Thoracic aorta (tissue), 2 donors: ENCODE measurements at regions not wholly inside any gene's neighbourhood (a gene's known extent, or its start where the extent isn't known, plus 50 kb on each side); places are given as distances from the start of the nearest gene placed in this dataset.

ENCODE experiments used
- ATAC-seq: fragments of 150-250 bp; one replicate; pipeline ENCODE4 v1.8.0; 2017; ENCODE audit warnings: low read depth; ENCODE audit not compliant: insufficient number of reproducible peaks, low FRiP score
- DNase-seq: peaks from one replicate; pipeline ENCODE4 v3.0.0-alpha.2; 2020; ENCODE audit warnings: low spot score
- H3K27ac ChIP-seq, 2 donors: fragments of 200-600 bp; sonication (generic); 1 replicate in 1 of 2; 2 replicates in 1 of 2; pipeline ENCODE4 v1.5.1; 2016; ENCODE audit warnings: mild to moderate bottlenecking in 2 of 2, moderate library complexity in 2 of 2
- H3K27me3 ChIP-seq: fragments of 200-600 bp; sonication (generic); replicated peaks from 2 replicates; pipeline ENCODE4 v1.6.0; 2016; ENCODE audit warnings: mild to moderate bottlenecking; ENCODE audit not compliant: insufficient read depth
- H3K36me3 ChIP-seq: fragments of 200-600 bp; sonication (generic); one replicate; pipeline ENCODE4 v1.5.1; 2016
- H3K4me1 ChIP-seq, 2 donors: fragments of 200-600 bp; sonication (generic); 1 replicate in 1 of 2; 2 replicates in 1 of 2; pipeline versions ENCODE4 v1.5.1 to v1.6.0; 2016; ENCODE audit warnings: low read depth in 2 of 2, mild to moderate bottlenecking in 1 of 2; ENCODE audit not compliant: control insufficient read depth in 1 of 2
- H3K4me3 ChIP-seq: fragments of 200-600 bp; sonication (generic); 2 replicates; pipeline ENCODE4 v1.5.1; 2016; ENCODE audit warnings: mild to moderate bottlenecking
- H3K9me3 ChIP-seq: fragments of 200-600 bp; sonication (generic); 2 replicates; pipeline ENCODE4 v1.5.1; 2016
- TF ChIP-seq, protein P1 (sequence below): fragments of 200-600 bp; sonication (generic); IDR thresholded peaks from one replicate; pipeline ENCODE4 v1.5.1; 2019; ENCODE audit warnings: antibody characterized with exemption

DNA sequence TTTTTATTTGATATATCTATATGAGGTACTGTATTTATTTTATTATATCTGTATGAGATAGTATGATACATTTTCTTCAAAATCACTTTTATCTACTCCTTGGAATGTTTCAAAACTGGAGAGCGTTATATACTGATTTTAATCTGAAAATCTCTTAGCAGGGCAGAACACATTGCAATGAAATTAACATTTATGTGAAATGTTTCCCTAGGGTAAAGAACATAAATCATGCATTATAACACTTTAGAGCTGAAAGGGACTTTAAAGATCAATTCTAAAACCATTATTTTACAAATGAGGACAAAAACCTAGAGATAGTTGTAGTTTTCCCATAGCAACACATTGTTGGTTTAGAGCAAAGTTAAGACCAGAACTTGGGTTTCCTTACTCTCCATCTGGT, 153.7 kb downstream of the ATOH1 start:
- no peaks in the 10 kb centered on the region for H3K4me1 ChIP-seq
- ATAC-seq = no peak

DNA sequence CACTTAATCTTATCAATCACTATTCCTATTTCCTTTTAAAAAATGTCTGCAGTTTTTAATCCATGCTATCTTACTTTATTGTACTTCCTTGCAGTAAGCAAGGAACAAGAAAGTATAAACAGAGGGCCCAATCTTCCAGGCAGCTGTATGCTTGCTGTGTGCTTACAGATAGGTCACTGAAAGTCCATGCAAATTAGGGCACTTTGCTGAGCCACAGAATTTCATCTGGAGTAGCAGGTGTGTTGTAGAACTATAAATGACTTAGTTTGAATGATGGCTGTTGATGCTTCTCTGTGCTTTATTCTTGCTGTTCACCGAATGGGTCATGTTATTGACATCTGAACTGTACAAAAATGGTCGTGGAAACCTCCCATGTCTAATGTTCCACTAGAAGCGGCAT, 154.6 kb downstream of the ATOH1 start:
- H3K9me3 ChIP-seq = no peaks in the 10 kb centered on the region
- ATAC-seq = no peak
- TF ChIP-seq, protein P1, sequence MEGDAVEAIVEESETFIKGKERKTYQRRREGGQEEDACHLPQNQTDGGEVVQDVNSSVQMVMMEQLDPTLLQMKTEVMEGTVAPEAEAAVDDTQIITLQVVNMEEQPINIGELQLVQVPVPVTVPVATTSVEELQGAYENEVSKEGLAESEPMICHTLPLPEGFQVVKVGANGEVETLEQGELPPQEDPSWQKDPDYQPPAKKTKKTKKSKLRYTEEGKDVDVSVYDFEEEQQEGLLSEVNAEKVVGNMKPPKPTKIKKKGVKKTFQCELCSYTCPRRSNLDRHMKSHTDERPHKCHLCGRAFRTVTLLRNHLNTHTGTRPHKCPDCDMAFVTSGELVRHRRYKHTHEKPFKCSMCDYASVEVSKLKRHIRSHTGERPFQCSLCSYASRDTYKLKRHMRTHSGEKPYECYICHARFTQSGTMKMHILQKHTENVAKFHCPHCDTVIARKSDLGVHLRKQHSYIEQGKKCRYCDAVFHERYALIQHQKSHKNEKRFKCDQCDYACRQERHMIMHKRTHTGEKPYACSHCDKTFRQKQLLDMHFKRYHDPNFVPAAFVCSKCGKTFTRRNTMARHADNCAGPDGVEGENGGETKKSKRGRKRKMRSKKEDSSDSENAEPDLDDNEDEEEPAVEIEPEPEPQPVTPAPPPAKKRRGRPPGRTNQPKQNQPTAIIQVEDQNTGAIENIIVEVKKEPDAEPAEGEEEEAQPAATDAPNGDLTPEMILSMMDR = no peak
- H3K4me1 ChIP-seq = no peaks in the 10 kb centered on the region
- no peak overlapping the region for H3K4me3 ChIP-seq
- no peak for DNase-seq
- H3K27me3 ChIP-seq = no peaks in the 10 kb centered on the region
- no peak overlapping the region for H3K27ac ChIP-seq
- no peaks in the 10 kb centered on the region for H3K36me3 ChIP-seq

More for the DNA sequence above, 153.7 kb downstream of the ATOH1 start:
- H3K27ac ChIP-seq = no peak overlapping the region
- TF ChIP-seq, protein P1 = no peak
- no peaks in the 10 kb centered on the region for H3K27me3 ChIP-seq
- H3K4me3 ChIP-seq = no peak overlapping the region
- DNase-seq = no peak
- H3K36me3 ChIP-seq = no peaks in the 10 kb centered on the region
- peaks cover 6% of the 10 kb centered on the region for H3K9me3 ChIP-seq

DNA sequence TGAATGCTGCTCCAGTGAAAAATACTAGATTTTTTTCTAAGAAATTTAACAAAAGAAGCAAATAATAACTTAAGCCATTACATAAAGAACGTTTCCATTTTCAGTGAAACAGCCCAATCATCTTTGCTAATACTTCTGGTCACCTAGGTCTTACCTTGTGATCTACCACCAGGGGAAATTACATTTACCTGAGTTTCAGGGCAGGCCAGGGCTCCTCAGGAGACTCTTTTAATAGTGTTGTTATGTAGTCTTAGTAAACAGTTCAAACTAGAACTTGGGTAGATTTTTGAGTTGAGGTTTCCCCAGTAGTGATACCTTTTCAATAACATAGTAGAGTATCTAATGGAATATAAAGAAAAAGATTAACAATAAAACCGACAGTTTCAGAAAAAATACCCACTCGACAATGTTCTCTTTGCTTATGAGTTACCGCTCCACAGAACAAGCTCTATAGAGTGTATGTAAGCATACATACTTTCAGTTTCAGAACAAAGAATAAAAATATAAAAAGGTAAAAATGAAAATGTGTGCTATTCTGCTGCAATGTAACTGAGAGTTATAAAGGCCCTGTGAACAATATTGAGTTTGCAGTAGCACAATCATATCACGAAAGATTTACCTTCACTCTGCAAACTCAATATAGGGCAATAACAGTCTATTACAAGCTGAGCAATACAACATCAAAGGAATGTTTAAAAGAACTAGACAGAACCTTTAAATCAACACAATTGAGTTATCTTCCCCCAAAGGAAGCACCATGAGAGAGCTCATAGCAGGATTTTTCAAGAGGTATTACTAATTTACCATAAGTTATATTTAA, 165.8 kb downstream of the ATOH1 start:
- TF ChIP-seq, protein P1 = no peak
- Histone ChIP-seq H3K4me1 (no peaks in the 10 kb centered on the region), H3K4me3 (no peak overlapping the region), H3K27ac (no peak overlapping the region), H3K9me3 (no peaks in the 10 kb centered on the region), H3K36me3 (no peaks in the 10 kb centered on the region), H3K27me3 (no peaks in the 10 kb centered on the region)
- DNase-seq (no peak), ATAC-seq (no peak)

DNA sequence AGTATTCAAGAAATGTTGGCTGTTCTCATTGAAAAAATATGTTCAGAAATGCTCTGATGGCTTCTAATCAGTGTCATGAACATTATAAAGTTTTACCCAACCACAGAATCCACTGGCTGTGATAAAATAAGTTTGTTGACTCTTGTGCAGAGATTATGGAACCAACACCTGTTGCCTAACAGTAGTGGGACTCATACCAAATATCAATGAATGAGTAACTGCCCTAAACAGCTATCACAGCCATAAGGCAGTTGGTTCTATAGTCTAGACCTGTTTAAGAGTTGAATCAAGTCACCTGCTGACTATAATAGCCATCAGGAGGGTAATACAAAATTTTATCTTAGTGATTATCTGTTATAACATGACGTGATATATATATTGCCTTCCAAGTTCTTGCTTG, 168.3 kb downstream of the ATOH1 start:
- TF ChIP-seq, protein P1 = no peak
- Histone ChIP-seq H3K4me3 (no peak overlapping the region), H3K4me1 (no peaks in the 10 kb centered on the region), H3K9me3 (no peaks in the 10 kb centered on the region), H3K27ac (no peak overlapping the region), H3K27me3 (no peaks in the 10 kb centered on the region), H3K36me3 (no peaks in the 10 kb centered on the region)
- ATAC-seq (no peak), DNase-seq (no peak)

DNA sequence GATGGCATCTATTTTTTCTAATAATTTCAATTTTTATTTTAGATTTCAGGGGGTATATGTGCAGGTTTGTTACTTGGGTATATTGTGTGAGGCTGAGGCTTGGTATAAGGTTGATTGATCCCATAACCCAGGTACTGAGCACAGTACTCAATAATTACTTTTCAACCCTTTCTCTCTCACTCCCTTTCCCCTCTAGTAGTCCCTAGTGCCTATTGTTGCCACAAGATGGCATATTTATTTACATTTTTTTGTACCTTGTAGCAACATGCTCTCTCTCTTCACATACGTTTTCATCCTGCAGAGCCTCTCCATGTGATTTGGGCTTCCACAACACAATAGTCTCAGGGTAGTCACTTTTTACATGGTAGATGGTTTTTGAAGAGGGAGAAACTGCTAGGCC, 172.0 kb downstream of the ATOH1 start:
- TF ChIP-seq, protein P1 = no peak
- Histone ChIP-seq H3K9me3 (no peaks in the 10 kb centered on the region), H3K4me1 (no peaks in the 10 kb centered on the region), H3K27me3 (no peaks in the 10 kb centered on the region), H3K27ac (no peak overlapping the region), H3K4me3 (no peak overlapping the region), H3K36me3 (no peaks in the 10 kb centered on the region)
- DNase-seq (no peak), ATAC-seq (no peak)
